K562 (cell line): ENCODE measurements at regions not wholly inside any gene's neighbourhood (a gene's known extent, or its start where the extent isn't known, plus 50 kb on each side); places are given as distances from the start of the nearest gene placed in this dataset.

Experiments
- ATAC-seq: fragments of 200-7000 bp; cut with Tn5 transposase; 3 replicates; pipeline ENCODE4 v1.9.1; 2020; ENCODE audit warnings: moderate library complexity
- BruUV-seq: library from RNA; stranded (reverse); fragments of 400-500 nt; replicated peaks from 2 replicates; lab custom pipeline; 2021; lab: Mats Ljungman, UMichigan
- CTCF ChIA-PET: fragments of 300-600 bp; formaldehyde crosslinking; extraction: SDS; loops from one replicate; lab custom pipeline; 2021; ENCODE audit warnings: low intra/inter-chr PET ratio; lab: Yijun Ruan, JAX
- POLR2A ChIA-PET: fragments of 300-600, 350-650 bp; sonication (Branson Sonifier 250); formaldehyde crosslinking; extraction: SDS; loops from one replicate; lab custom pipeline; 2021; ENCODE audit warnings: antibody characterized with exemption, inconsistent platforms; lab: Yijun Ruan, JAX
- DNase-seq, 4 experiments: peaks; one replicate each; pipeline versions ENCODE4 v3.0.0 to v3.0.0-alpha.2; 2011 to 2018; ENCODE audit warnings: low spot score in 3 of 4, mixed read lengths in 3 of 4; ENCODE audit errors: extremely low read depth in 1 of 4
- FAIRE-seq: peaks from 2 replicates; lab custom pipeline; 2011; peaks lifted over from hg19 to GRCh38; lab: Jason Lieb, UNC
- H2AFZ ChIP-seq: 2 replicates; pipeline ENCODE4 v1.6.0; 2011; ENCODE audit warnings: low read depth, low read length, control low read depth, inconsistent platforms
- H3K27ac ChIP-seq: fragments of 200-600 bp; 3 replicates; pipeline ENCODE4 v1.8.0; 2011; ENCODE audit warnings: low read depth, mild to moderate bottlenecking, control low read depth, inconsistent platforms, low read length, moderate library complexity, mixed read lengths; ENCODE audit errors: extremely low read depth
- H3K27me3 ChIP-seq, 2 experiments: fragments of 300-600 bp in 1 of 2; 2 replicates in 1 of 2; 3 replicates in 1 of 2; pipeline versions ENCODE4 v1.6.0 to v1.8.0; 2011; ENCODE audit warnings: inconsistent platforms in 2 of 2, low read length in 2 of 2, mild to moderate bottlenecking in 1 of 2, mixed read lengths in 1 of 2, moderate library complexity in 1 of 2; ENCODE audit not compliant: control insufficient read depth in 2 of 2, insufficient read depth in 2 of 2
- H3K36me3 ChIP-seq: fragments of 300-600 bp; 3 replicates; pipeline ENCODE4 v1.8.0; 2011; ENCODE audit warnings: mild to moderate bottlenecking, low read length, inconsistent platforms; ENCODE audit not compliant: control insufficient read depth, insufficient read depth
- H3K4me1 ChIP-seq, 2 experiments: fragments of 200-600 bp in 1 of 2; replicated peaks in 1 of 2; 2 replicates in 1 of 2; 3 replicates in 1 of 2; pipeline versions ENCODE4 v1.5.1 to v1.8.0; 2011; ENCODE audit warnings: inconsistent platforms in 2 of 2, low read length in 2 of 2, mild to moderate bottlenecking in 1 of 2, mixed read lengths in 1 of 2, moderate library complexity in 1 of 2; ENCODE audit not compliant: control insufficient read depth in 2 of 2, insufficient read depth in 2 of 2
- H3K4me2 ChIP-seq: 2 replicates; pipeline ENCODE4 v1.6.1; 2011; ENCODE audit warnings: low read length, control low read depth, inconsistent platforms, mixed read lengths; ENCODE audit not compliant: insufficient read depth
- H3K4me3 ChIP-seq: fragments of 200-600 bp; sonication (generic), shearing (Covaris generic); 2 replicates; pipeline ENCODE4 v1.5.1; 2016; ENCODE audit warnings: control low read depth, inconsistent platforms
- H3K79me2 ChIP-seq: fragments of 200-600 bp; 3 replicates; pipeline ENCODE4 v1.8.0; 2011; ENCODE audit warnings: low read length, inconsistent platforms; ENCODE audit not compliant: control insufficient read depth, insufficient read depth
- H3K9ac ChIP-seq, 2 experiments: 2 replicates each; pipeline versions ENCODE4 v1.6.0 to v1.6.1; 2011; ENCODE audit warnings: low read depth in 2 of 2, low read length in 2 of 2, control low read depth in 1 of 2, inconsistent platforms in 1 of 2, mild to moderate bottlenecking in 1 of 2, mixed read lengths in 1 of 2; ENCODE audit not compliant: insufficient read depth in 1 of 2
- H3K9me1 ChIP-seq: one replicate; pipeline ENCODE4 v1.6.0; 2011; ENCODE audit warnings: inconsistent platforms, mild to moderate bottlenecking, low read length, moderate library complexity; ENCODE audit not compliant: control insufficient read depth, insufficient read depth
- H3K9me3 ChIP-seq: replicated peaks from 2 replicates; pipeline ENCODE4 v1.5.1; 2011; ENCODE audit warnings: low read depth, low read length, inconsistent platforms; ENCODE audit not compliant: control insufficient read depth, insufficient read depth
- H4K20me1 ChIP-seq: replicated peaks from 2 replicates; pipeline ENCODE4 v1.6.1; 2011; ENCODE audit warnings: low read length, inconsistent platforms, mixed read lengths; ENCODE audit not compliant: control insufficient read depth, insufficient read depth
- CBFB ChIP-seq: sonication (generic); formaldehyde crosslinking; IDR thresholded peaks from 2 replicates; pipeline ENCODE4 v1.4.0; 2020; ENCODE audit warnings: mild to moderate bottlenecking, missing genetic modification reagents
- MEF2D ChIP-seq: conservative IDR thresholded peaks from 2 replicates; pipeline ENCODE4 v1.6.1; 2016; ENCODE audit warnings: low read depth, missing genetic modification characterization, missing compliant biosample characterization
- NEUROD1 ChIP-seq: fragments of 150-350 bp; IDR thresholded peaks from 2 replicates; pipeline ENCODE4 v1.6.1; 2014; ENCODE audit warnings: borderline replicate concordance, low read length, low read depth; ENCODE audit not compliant: partially characterized antibody
- PCBP1 ChIP-seq: fragments of 200-400 bp; formaldehyde crosslinking; IDR thresholded peaks from 2 replicates; pipeline ENCODE4 v1.6.1; 2018; ENCODE audit warnings: mild to moderate bottlenecking, low read depth, low read length; ENCODE audit not compliant: poor library complexity, severe bottlenecking
- RBM15 ChIP-seq: fragments of 200-400 bp; formaldehyde crosslinking; IDR thresholded peaks from 2 replicates; pipeline ENCODE4 v1.6.1; 2018; ENCODE audit warnings: mild to moderate bottlenecking, low read length, moderate library complexity; ENCODE audit not compliant: insufficient read depth
- SMAD3 ChIP-seq: fragments of 450-650 bp; formaldehyde crosslinking; conservative IDR thresholded peaks from 2 replicates; pipeline ENCODE4 v1.4.0; 2020; ENCODE audit warnings: mild to moderate bottlenecking
- SRSF9 ChIP-seq: fragments of 200-400 bp; formaldehyde crosslinking; IDR thresholded peaks from 2 replicates; pipeline ENCODE4 v1.6.1; 2017; ENCODE audit warnings: low read depth, low read length, borderline replicate concordance
- SUPT5H ChIP-seq: fragments of 450-650 bp; IDR thresholded peaks from 2 replicates; pipeline ENCODE4 v1.6.1; 2016
- ZEB2 ChIP-seq: fragments of 450-650 bp; IDR thresholded peaks from 2 replicates; pipeline ENCODE4 v1.6.1; 2016
- ZFPM2 ChIP-seq: fragments of 250-450 bp; sonication (Bioruptor Pico); IDR thresholded peaks from 2 replicates; pipeline ENCODE4 v1.5.1; 2022; ENCODE audit warnings: mild to moderate bottlenecking
- ZNF583 ChIP-seq: fragments of 250-450 bp; sonication (Bioruptor Pico); IDR thresholded peaks from 2 replicates; pipeline ENCODE4 v1.4.0; 2020
- ZNF778 ChIP-seq: fragments of 450-650 bp; formaldehyde crosslinking; IDR thresholded peaks from 2 replicates; pipeline ENCODE4 v1.4.0; 2020; ENCODE audit warnings: mild to moderate bottlenecking, moderate library complexity
- WGBS: fragments of 100-300 bp; shearing (Covaris generic); methylation state at CpG from one replicate; pipeline ENCODE4 v1.1.6; 2016; ENCODE audit warnings: low coverage, mixed read lengths; ENCODE audit not compliant: insufficient coverage; ENCODE audit errors: missing lambda C conversion rate; 5-methylcytosine and 5-hydroxymethylcytosine counted together
- in situ Hi-C: fragments of 300-500 bp; cut with MboI; formaldehyde crosslinking; loops from 4 replicates; pipeline ENCODE4 v1.15.0; 2018; ENCODE audit warnings: inconsistent platforms, mixed read lengths
- intact Hi-C: fragments of 100-400 bp; cut with micrococcal nuclease; formaldehyde crosslinking; loops from 2 replicates; pipeline ENCODE4 v1.14.2; 2022
- TF ChIP-seq, protein P1 (sequence below): fragments of 250-450 bp; sonication (Bioruptor Pico); IDR thresholded peaks from 2 replicates; pipeline ENCODE4 v1.8.0; 2021; ENCODE audit warnings: moderate library complexity, mild to moderate bottlenecking, inconsistent platforms
- TF ChIP-seq, protein P2 (sequence below): fragments of 250-450 bp; sonication (Bioruptor Pico); IDR thresholded peaks from 2 replicates; pipeline ENCODE4 v1.8.0; 2021; ENCODE audit warnings: mild to moderate bottlenecking, moderate library complexity
- TF ChIP-seq, protein P3 (sequence below), 2 experiments: IDR thresholded peaks in 1 of 2; conservative IDR thresholded peaks in 1 of 2; 2 replicates each; pipeline ENCODE4 v1.6.1; 2016; ENCODE audit warnings: low read depth in 2 of 2, mild to moderate bottlenecking in 1 of 2, missing compliant biosample characterization in 1 of 2, missing genetic modification characterization in 1 of 2, moderate library complexity in 1 of 2

DNA sequence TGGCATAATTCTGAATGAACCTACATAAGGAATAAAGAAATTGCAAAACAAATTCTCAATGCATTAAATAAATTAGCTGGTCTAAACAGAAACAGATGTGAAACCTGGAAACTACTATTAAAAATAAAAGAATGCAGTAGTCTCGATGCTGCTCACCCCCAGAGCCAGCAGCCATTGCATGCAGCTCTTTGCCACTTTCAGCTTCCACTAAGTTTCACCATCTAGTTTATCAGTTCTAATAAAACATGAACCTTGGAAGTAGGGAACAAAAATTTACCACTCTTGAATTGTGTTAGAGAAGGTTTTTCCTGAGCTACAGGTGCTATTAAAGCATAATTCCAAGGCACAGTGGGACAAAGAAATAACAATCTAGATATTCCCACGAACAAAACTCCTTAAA lies 239.4 kb upstream of the HSFY2 start (continued):
- TF ChIP-seq, protein P1, sequence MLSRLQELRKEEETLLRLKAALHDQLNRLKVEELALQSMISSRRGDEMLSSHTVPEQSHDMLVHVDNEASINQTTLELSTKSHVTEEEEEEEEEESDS = no peak
- no peak for TF ChIP-seq NEUROD1
- TF ChIP-seq ZNF778 (CRISPR knock-in tag) = no peak

DNA sequence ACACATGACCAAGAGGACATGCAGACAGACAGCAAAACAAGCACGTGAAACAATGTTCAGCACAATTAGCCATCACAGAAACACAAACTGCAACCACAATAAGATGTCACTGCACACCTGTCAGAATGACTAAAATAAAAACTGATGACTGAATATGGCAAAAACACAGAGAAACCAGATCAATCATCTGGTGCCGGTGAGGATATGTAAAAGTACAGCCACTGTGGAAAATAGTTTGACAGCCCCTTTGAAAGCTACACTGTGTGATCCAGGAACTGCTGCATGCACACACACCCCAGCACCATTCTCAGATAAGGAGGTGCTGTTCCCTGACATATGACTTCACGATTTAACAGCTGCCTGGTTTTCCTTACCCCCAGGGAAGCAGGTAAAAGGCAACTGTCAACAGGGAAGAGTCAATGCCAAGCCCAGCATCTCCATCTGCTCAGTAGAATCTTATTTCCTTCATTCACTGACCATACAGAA lies 238.1 kb upstream of the HSFY2 start:
- FAIRE-seq = no peak
- H3K27me3 ChIP-seq = no peaks in the 10 kb centered on the region
- H3K27ac ChIP-seq = no peak overlapping the region
- H3K79me2 ChIP-seq = no peaks in the 10 kb centered on the region
- POLR2A ChIA-PET = no interaction called here
- CTCF ChIA-PET = no interaction called here
- BruUV-seq = no TSS peak
- no peak for ATAC-seq
- no peaks in the 10 kb centered on the region for H3K4me1 ChIP-seq
- DNase-seq = no peak
- intact Hi-C loops = no loop called here
- WGBS = no CpG with 5 or more reads among the region's 3 CpGs
- H4K20me1 ChIP-seq = no peaks in the 10 kb centered on the region
- in situ Hi-C loops = no loop called here
- no peak overlapping the region for H3K4me2 ChIP-seq
- H3K4me3 ChIP-seq = no peak overlapping the region
- no peaks in the 10 kb centered on the region for H3K36me3 ChIP-seq
- no peaks in the 10 kb centered on the region for H3K9me1 ChIP-seq
- no peaks in the 10 kb centered on the region for H3K9me3 ChIP-seq
- H2AFZ ChIP-seq = no peak overlapping the region
- TF ChIP-seq MEF2D (no peak), ZEB2 (no peak), ZFPM2 (CRISPR knock-in tag) (no peak), SUPT5H (no peak), SMAD3 (CRISPR knock-in tag) (no peak), ZNF583 (CRISPR knock-in tag) (no peak), PCBP1 (no peak), RBM15 (no peak), CBFB (no peak), SRSF9 (no peak)
- TF ChIP-seq, protein P2, sequence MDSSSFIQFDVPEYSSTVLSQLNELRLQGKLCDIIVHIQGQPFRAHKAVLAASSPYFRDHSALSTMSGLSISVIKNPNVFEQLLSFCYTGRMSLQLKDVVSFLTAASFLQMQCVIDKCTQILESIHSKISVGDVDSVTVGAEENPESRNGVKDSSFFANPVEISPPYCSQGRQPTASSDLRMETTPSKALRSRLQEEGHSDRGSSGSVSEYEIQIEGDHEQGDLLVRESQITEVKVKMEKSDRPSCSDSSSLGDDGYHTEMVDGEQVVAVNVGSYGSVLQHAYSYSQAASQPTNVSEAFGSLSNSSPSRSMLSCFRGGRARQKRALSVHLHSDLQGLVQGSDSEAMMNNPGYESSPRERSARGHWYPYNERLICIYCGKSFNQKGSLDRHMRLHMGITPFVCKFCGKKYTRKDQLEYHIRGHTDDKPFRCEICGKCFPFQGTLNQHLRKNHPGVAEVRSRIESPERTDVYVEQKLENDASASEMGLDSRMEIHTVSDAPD (CRISPR knock-in tag) = no peak
- TF ChIP-seq, protein P3, sequence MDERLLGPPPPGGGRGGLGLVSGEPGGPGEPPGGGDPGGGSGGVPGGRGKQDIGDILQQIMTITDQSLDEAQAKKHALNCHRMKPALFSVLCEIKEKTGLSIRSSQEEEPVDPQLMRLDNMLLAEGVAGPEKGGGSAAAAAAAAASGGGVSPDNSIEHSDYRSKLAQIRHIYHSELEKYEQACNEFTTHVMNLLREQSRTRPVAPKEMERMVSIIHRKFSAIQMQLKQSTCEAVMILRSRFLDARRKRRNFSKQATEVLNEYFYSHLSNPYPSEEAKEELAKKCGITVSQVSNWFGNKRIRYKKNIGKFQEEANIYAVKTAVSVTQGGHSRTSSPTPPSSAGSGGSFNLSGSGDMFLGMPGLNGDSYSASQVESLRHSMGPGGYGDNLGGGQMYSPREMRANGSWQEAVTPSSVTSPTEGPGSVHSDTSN (CRISPR knock-in tag; IDR thresholded peaks at IDR 0.05; ENCODE audit: low read depth) = no peak
- TF ChIP-seq, protein P3 (tag; conservative IDR thresholded peaks at IDR 0.05; ENCODE audit: low read depth) = no peak
- H3K9ac ChIP-seq = no peak overlapping the region
